Activated naive CD8-positive, alpha-beta T cell treated with anti-CD3 and anti-CD28 coated beads, Interleukin-2, amount 50 U/mL, for 24 hours (primary cell): ENCODE measurements at regions not wholly inside any gene's neighbourhood (a gene's known extent, or its start where the extent isn't known, plus 50 kb on each side); places are given as distances from the start of the nearest gene placed in this dataset.

Experiments used
- ATAC-seq: fragments of 150-1000 bp; cut with Tn5 transposase; one replicate; pipeline ENCODE4 v1.10.0; 2021
- DNase-seq: peaks from one replicate; pipeline ENCODE4 v3.0.0; 2021
- H3K27ac Mint-ChIP-seq: one replicate; pipeline ENCODE4 v1.8.0; 2021; ENCODE audit warnings: mild to moderate bottlenecking, mixed read lengths
- H3K27me3 Mint-ChIP-seq: one replicate; pipeline ENCODE4 v1.8.0; 2021; ENCODE audit warnings: mixed read lengths
- H3K36me3 Mint-ChIP-seq: one replicate; pipeline ENCODE4 v1.8.0; 2021; ENCODE audit warnings: low read depth, mixed read lengths
- H3K4me1 Mint-ChIP-seq: one replicate; pipeline ENCODE4 v1.8.0; 2021; ENCODE audit warnings: mixed read lengths
- H3K4me3 Mint-ChIP-seq: one replicate; pipeline ENCODE4 v1.8.0; 2021; ENCODE audit warnings: mild to moderate bottlenecking, moderate library complexity, mixed read lengths
- H3K9me3 Mint-ChIP-seq: one replicate; pipeline ENCODE4 v1.8.0; 2021; ENCODE audit warnings: mixed read lengths

- DNase-seq (no peak), ATAC-seq (peak; percentile 74)
- Mint-ChIP-seq H3K27me3 (no peaks in the 10 kb centered on the region), H3K27ac (peak overlapping the region; percentile 50), H3K9me3 (peaks cover 12% of the 10 kb centered on the region), H3K36me3 (peaks cover 10% of the 10 kb centered on the region), H3K4me3 (no peak overlapping the region), H3K4me1 (peaks cover 44% of the 10 kb centered on the region)
These were observed 926.8 kb downstream of the GATA3 start for GRCh38 chr10:8981277-8981676.

- peaks cover 19% of the 10 kb centered on the region for H3K36me3 Mint-ChIP-seq
- H3K4me1 Mint-ChIP-seq = peaks cover 55% of the 10 kb centered on the region
- ATAC-seq (no peak), DNase-seq (no peak)
- H3K27ac Mint-ChIP-seq = no peak overlapping the region
- H3K9me3 Mint-ChIP-seq = peaks cover 8% of the 10 kb centered on the region
- H3K27me3 Mint-ChIP-seq = no peaks in the 10 kb centered on the region
- H3K4me3 Mint-ChIP-seq = no peak overlapping the region
These were observed 931.2 kb downstream of the GATA3 start for GRCh38 chr10:8985651-8986050.

- no peaks in the 10 kb centered on the region for H3K27me3 Mint-ChIP-seq
- peak overlapping the region; percentile 78 for H3K27ac Mint-ChIP-seq
- no peak for ATAC-seq
- peaks cover 5% of the 10 kb centered on the region for H3K9me3 Mint-ChIP-seq
- DNase-seq = no peak
- no peak overlapping the region for H3K4me3 Mint-ChIP-seq
- peaks cover 53% of the 10 kb centered on the region for H3K4me1 Mint-ChIP-seq
- peaks cover 17% of the 10 kb centered on the region for H3K36me3 Mint-ChIP-seq
These were observed 932.5 kb downstream of the GATA3 start for GRCh38 chr10:8986975-8987374.

GRCh38 chr10:8987712-8988111, 933.2 kb downstream of the GATA3 start:
- no peak for DNase-seq
- no peak for ATAC-seq
- Mint-ChIP-seq H3K4me3 (no peak overlapping the region), H3K27ac (peak overlapping the region; percentile 78), H3K27me3 (no peaks in the 10 kb centered on the region), H3K9me3 (peaks cover 5% of the 10 kb centered on the region), H3K4me1 (peaks cover 59% of the 10 kb centered on the region), H3K36me3 (peaks cover 17% of the 10 kb centered on the region)

- no peak for DNase-seq
- Mint-ChIP-seq H3K9me3 (no peaks in the 10 kb centered on the region), H3K27me3 (no peaks in the 10 kb centered on the region), H3K27ac (peak overlapping the region; percentile 91), H3K36me3 (peaks cover 25% of the 10 kb centered on the region), H3K4me3 (peak overlapping the region; percentile 43), H3K4me1 (peaks cover 79% of the 10 kb centered on the region)
- peak; percentile 89 for ATAC-seq
These were observed 935.9 kb downstream of the GATA3 start for GRCh38 chr10:8990280-8990987.

- H3K4me3 Mint-ChIP-seq = no peak overlapping the region
- peaks cover 84% of the 10 kb centered on the region for H3K4me1 Mint-ChIP-seq
- H3K27ac Mint-ChIP-seq = peak overlapping the region; percentile 85
- peak; percentile 33 for ATAC-seq
- no peak for DNase-seq
- H3K27me3 Mint-ChIP-seq = no peaks in the 10 kb centered on the region
- no peaks in the 10 kb centered on the region for H3K9me3 Mint-ChIP-seq
- peaks cover 23% of the 10 kb centered on the region for H3K36me3 Mint-ChIP-seq
These were observed 937.5 kb downstream of the GATA3 start for GRCh38 chr10:8992009-8992408.

GRCh38 chr10:8993864-8994263, 939.4 kb downstream of the GATA3 start:
- H3K27ac Mint-ChIP-seq = peak overlapping the region; percentile 83
- no peaks in the 10 kb centered on the region for H3K27me3 Mint-ChIP-seq

GRCh38 chr10:8998751-8999150, 944.3 kb downstream of the GATA3 start:
- no peak for DNase-seq
- H3K4me1 Mint-ChIP-seq = peaks cover 66% of the 10 kb centered on the region
- H3K4me3 Mint-ChIP-seq = no peak overlapping the region
- no peaks in the 10 kb centered on the region for H3K9me3 Mint-ChIP-seq
- no peaks in the 10 kb centered on the region for H3K27me3 Mint-ChIP-seq
- H3K36me3 Mint-ChIP-seq = peaks cover 20% of the 10 kb centered on the region
- peak overlapping the region; percentile 78 for H3K27ac Mint-ChIP-seq
- no peak for ATAC-seq

More at GRCh38 chr10:8993864-8994263, 939.4 kb downstream of the GATA3 start:
- H3K36me3 Mint-ChIP-seq = peaks cover 18% of the 10 kb centered on the region
- H3K4me3 Mint-ChIP-seq = no peak overlapping the region
- peaks cover 85% of the 10 kb centered on the region for H3K4me1 Mint-ChIP-seq
- ATAC-seq (no peak), DNase-seq (no peak)
- H3K9me3 Mint-ChIP-seq = no peaks in the 10 kb centered on the region

- Mint-ChIP-seq H3K36me3 (peaks cover 10% of the 10 kb centered on the region), H3K27ac (peak overlapping the region; percentile 64), H3K9me3 (no peaks in the 10 kb centered on the region), H3K4me1 (peaks cover 70% of the 10 kb centered on the region), H3K4me3 (no peak overlapping the region), H3K27me3 (no peaks in the 10 kb centered on the region)
- DNase-seq (no peak), ATAC-seq (no peak)
These were observed 948.6 kb downstream of the GATA3 start for GRCh38 chr10:9003122-9003521.

- DNase-seq (no peak), ATAC-seq (no peak)
- Mint-ChIP-seq H3K9me3 (no peaks in the 10 kb centered on the region), H3K4me1 (peaks cover 73% of the 10 kb centered on the region), H3K4me3 (no peak overlapping the region), H3K27me3 (no peaks in the 10 kb centered on the region), H3K27ac (peak overlapping the region; percentile 86), H3K36me3 (peaks cover 11% of the 10 kb centered on the region)
These were observed 950.2 kb downstream of the GATA3 start for GRCh38 chr10:9004736-9005135.

GRCh38 chr10:9009505-9009904, 955.0 kb downstream of the GATA3 start:
- Mint-ChIP-seq H3K27ac (peak overlapping the region; percentile 88), H3K4me1 (peaks cover 83% of the 10 kb centered on the region), H3K9me3 (peaks cover 5% of the 10 kb centered on the region), H3K36me3 (peaks cover 10% of the 10 kb centered on the region), H3K4me3 (peak overlapping the region; percentile 48), H3K27me3 (no peaks in the 10 kb centered on the region)
- ATAC-seq (no peak), DNase-seq (no peak)

- H3K27me3 Mint-ChIP-seq = no peaks in the 10 kb centered on the region
- peaks cover 83% of the 10 kb centered on the region for H3K4me1 Mint-ChIP-seq
- peaks cover 5% of the 10 kb centered on the region for H3K9me3 Mint-ChIP-seq
- peak overlapping the region; percentile 40 for H3K4me3 Mint-ChIP-seq
- ATAC-seq (peak; percentile 67), DNase-seq (no peak)
- peak overlapping the region; percentile 88 for H3K27ac Mint-ChIP-seq
- H3K36me3 Mint-ChIP-seq = peaks cover 10% of the 10 kb centered on the region
These were observed 955.6 kb downstream of the GATA3 start for GRCh38 chr10:9010093-9010492.

GRCh38 chr10:9010931-9011670, 956.6 kb downstream of the GATA3 start:
- ATAC-seq = no peak
- Mint-ChIP-seq H3K27me3 (no peaks in the 10 kb centered on the region), H3K4me1 (peaks cover 83% of the 10 kb centered on the region), H3K9me3 (peaks cover 5% of the 10 kb centered on the region), H3K27ac (no peak overlapping the region), H3K4me3 (peak overlapping the region; percentile 24), H3K36me3 (peaks cover 10% of the 10 kb centered on the region)
- no peak for DNase-seq

GRCh38 chr10:9012312-9012711, 957.8 kb downstream of the GATA3 start:
- peaks cover 10% of the 10 kb centered on the region for H3K36me3 Mint-ChIP-seq
- peaks cover 5% of the 10 kb centered on the region for H3K9me3 Mint-ChIP-seq
- peaks cover 80% of the 10 kb centered on the region for H3K4me1 Mint-ChIP-seq
- no peak for ATAC-seq
- H3K4me3 Mint-ChIP-seq = no peak overlapping the region
- peak overlapping the region; percentile 65 for H3K27ac Mint-ChIP-seq
- no peaks in the 10 kb centered on the region for H3K27me3 Mint-ChIP-seq
- no peak for DNase-seq

- Mint-ChIP-seq H3K4me1 (peaks cover 78% of the 10 kb centered on the region), H3K27me3 (no peaks in the 10 kb centered on the region), H3K27ac (peak overlapping the region; percentile 87), H3K36me3 (peaks cover 7% of the 10 kb centered on the region), H3K4me3 (peak overlapping the region; percentile 41), H3K9me3 (peaks cover 5% of the 10 kb centered on the region)
- no peak for DNase-seq
- ATAC-seq = peak; percentile 60
These were observed 960.5 kb downstream of the GATA3 start for GRCh38 chr10:9015005-9015404.
